GM11168 (cell line): ENCODE measurements at regions not wholly inside any gene's neighbourhood (a gene's known extent, or its start where the extent isn't known, plus 50 kb on each side); places are given as distances from the start of the nearest gene placed in this dataset.

Experiments
- in situ Hi-C: fragments of 300-500 bp; cut with MboI; formaldehyde crosslinking; loops from one replicate; pipeline ENCODE4 v1.12.0; 2022; ENCODE audit warnings: low sequenced_read_pairs; ENCODE audit not compliant: unreplicated experiment

GRCh38 chr11:115557681-115558080 is 53.5 kb upstream of the CADM1 start:
- in situ Hi-C loops: no loop called here

GRCh38 chr11:115556984-115557383 is 52.8 kb upstream of the CADM1 start:
- in situ Hi-C loops: no loop called here

- in situ Hi-C loops: no loop called here
These were observed 51.3 kb upstream of the CADM1 start for GRCh38 chr11:115555336-115556090.
